A673 (cell line): ENCODE measurements at regions not wholly inside any gene's neighbourhood (a gene's known extent, or its start where the extent isn't known, plus 50 kb on each side); places are given as distances from the start of the nearest gene placed in this dataset.

Experiments
- CTCF ChIP-seq: fragments of 300-800, 200-600 bp; sonication (generic); conservative IDR thresholded peaks from 2 replicates; pipeline ENCODE4 v1.5.1; 2017; ENCODE audit warnings: low read depth, mild to moderate bottlenecking, antibody characterized with exemption, low read length, moderate library complexity, mixed read lengths
- EZH2 ChIP-seq: fragments of 200-600 bp; sonication (generic); IDR thresholded peaks from 2 replicates; pipeline ENCODE4 v1.6.1; 2017; ENCODE audit warnings: borderline replicate concordance, low read depth, mild to moderate bottlenecking, mixed read lengths, antibody characterized with exemption, low read length; ENCODE audit not compliant: poor library complexity, severe bottlenecking

GRCh38 chr12:68102163-68102562, 57.4 kb downstream of the IFNG start:
- TF ChIP-seq CTCF (no peak), EZH2 (no peak)
